GM18511 (cell line): ENCODE measurements at regions not wholly inside any gene's neighbourhood (a gene's known extent, or its start where the extent isn't known, plus 50 kb on each side); places are given as distances from the start of the nearest gene placed in this dataset.
"Not testable (repeated sequence)": the region's sequence is repeated elsewhere in the genome, so short reads cannot be mapped to it uniquely, and the experiment has no call there.

Experiments
- ATAC-seq: cut with Tn5 transposase; IDR thresholded peaks from one replicate; pipeline ENCODE4 v1.9.1; 2021; ENCODE audit warnings: mild to moderate bottlenecking, moderate library complexity; ENCODE audit not compliant: unreplicated experiment

DNA sequence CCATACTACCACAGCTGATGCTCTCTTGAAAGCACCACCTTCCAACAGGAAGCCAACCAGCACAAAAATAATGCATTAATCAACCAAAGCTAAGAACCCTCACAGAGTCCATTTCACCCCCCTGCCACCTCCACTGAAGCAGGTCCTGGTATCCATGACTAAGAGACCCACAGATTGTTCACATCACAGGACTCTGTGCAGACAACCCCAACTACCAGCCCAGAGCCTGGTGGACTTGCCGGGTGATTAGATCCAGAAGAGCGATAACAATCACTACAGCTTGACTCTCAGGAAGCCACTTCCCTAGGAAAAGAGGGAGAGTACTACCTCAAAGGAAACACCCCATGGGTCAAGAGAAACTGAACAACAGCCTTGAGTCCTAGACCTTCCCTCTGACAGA is 528.1 kb downstream of the KIF20B start:
- ATAC-seq = no peak

DNA sequence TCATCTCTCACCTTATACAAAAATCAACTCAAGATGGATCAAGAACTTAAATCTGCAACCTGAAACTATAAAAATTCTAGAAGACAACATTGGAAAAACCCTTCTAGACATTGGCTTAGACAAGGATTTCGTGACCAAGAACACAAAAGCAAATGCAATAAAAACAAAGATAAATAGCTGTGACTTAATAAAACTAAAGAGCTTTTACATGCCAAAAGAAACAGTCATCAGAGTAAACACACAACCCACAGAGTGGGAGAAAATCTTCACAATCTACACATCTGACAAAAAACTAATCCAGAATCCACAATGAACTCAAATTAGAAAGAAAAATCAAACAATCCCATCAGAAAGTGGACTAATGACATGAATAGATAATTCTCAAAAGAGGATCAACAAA is 532.4 kb downstream of the KIF20B start:
- not testable (repeated sequence) for ATAC-seq

DNA sequence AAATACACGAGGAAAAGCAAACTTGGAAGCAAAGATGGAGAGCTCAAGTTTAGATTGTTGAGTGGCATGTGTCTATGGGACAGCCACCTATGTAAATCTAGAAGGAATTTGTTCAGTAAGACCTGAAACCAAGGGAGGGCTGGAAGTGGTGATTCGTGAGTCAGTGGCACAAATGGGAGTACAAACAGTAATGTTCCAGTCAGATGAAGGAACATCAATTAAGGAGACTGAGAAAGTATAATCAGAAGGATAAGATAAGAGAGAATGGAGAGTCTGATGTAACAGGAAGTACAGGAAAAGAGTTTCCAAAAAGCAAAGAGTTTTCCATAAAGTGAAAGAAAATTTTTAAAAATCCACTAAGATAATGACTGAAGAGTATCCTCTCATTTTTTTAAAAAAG is 544.2 kb downstream of the KIF20B start:
- ATAC-seq = no peak

DNA sequence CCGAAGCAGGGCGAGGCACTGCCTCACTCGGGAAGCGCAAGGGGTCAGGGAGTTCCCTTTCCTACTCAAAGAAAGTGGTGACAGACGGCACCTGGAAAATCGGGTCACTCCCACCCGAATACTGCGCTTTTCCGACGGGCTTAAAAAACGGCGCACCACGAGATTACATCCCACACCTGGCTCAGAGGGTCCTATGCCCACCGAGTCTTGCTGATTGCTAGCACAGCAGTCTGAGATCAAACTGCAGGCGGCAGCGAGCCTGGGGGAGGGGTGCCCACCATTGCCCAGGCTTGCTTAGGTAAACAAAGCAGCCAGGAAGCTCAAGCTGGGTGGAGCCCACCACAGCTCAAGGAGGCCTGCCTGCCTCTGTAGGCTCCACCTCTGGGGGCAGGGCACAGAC is 549.4 kb downstream of the KIF20B start:
- ATAC-seq = not testable (repeated sequence)

DNA sequence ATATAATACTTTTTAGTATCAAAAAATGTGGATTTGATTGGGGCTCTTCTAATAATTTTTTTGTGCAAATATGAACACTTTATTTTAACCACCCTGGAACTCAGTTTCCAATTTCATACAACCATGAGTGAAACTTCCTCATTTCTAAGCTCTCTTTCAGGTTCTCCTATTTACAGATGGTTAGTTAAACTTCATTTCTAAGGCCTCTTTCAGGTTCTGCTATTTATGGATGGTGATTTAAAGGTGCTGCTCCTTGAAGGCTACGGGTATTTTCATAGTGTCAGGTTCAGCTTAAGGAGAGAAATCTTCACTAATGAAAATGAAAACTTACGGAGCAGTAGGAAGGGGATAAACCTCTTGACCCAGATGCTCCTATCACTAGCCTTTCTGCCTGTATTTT is 568.3 kb downstream of the KIF20B start:
- no peak for ATAC-seq

DNA sequence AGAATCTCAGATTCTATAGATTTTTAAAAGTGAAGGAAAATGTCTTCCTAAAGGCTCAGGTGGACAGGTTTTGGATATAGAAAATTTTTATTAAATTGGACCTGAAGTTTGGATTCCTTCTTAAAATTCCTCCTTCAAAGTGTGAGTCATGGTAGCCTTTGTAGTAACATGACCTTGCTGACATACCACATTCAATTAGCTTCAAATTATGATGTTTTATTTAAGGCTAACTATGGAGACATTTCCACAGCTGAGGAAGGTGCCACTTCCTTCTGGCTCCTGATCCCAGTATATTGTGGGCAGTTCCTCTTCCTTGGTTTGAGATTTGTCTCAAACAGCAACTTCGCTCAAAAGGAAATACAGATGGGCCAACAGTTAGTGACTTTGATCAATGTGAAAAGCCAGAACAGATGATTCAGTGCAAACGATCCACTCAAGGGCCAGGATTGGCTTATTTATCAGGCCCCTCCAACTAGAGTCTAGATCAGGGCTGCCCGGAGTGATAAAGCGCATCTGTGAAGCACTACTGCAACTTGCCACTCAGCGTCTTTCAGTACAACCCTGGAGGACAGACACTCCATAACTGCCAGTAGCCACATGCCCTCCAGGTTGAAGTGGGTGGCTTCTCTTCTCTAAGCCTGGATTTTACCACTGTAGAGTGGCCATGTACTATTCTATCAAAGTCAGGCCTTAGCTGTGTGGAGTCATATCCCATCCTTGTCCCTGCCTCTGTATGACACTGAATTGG is 573.5 kb downstream of the KIF20B start:
- no peak for ATAC-seq

DNA sequence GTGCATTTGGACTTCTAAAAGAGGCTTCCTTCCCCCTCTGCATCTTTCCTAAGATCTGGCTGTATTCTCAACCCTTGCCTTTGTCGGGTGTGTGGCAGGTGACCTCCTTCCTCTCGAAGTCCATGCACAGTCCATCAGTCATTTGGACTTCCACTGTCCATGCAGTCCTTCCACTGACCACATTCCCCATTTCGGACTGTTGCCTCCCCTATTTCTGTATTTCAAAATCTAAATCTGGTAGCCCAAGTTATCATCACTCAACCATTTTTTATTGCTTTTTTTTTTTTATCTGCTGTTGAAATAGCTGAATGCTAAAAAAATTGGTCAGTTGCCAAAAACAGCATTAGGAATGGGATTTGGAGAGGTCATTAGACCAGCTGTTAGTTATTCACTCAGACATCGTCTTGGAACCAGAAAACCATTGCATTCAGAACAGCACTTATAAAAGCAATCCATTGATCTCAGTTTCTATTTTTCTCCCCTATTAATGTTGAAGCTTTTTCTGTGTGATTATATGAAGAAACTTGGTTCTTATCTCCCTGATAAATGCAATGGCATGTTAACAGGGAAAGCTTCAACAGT is 575.6 kb downstream of the KIF20B start:
- ATAC-seq = no peak

DNA sequence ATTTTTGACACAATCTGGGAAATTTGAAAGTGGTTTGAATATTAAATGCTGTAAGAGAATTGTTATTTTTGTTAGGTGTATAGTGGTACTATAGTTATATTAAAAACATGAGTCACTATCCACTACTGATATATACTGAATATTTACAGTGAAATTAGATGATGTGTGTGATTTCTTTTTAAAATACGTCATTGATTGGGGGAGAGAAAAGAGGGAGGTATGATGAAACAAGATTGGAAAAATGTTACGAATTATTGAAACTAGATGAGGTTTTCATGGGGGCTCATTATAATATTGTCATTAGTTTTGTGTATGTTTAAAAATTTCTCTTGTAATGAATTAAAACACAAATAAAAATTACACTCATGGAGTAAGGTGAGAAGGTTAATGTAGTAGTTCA is 571.4 kb downstream of the HTR7 start:
- no peak for ATAC-seq

DNA sequence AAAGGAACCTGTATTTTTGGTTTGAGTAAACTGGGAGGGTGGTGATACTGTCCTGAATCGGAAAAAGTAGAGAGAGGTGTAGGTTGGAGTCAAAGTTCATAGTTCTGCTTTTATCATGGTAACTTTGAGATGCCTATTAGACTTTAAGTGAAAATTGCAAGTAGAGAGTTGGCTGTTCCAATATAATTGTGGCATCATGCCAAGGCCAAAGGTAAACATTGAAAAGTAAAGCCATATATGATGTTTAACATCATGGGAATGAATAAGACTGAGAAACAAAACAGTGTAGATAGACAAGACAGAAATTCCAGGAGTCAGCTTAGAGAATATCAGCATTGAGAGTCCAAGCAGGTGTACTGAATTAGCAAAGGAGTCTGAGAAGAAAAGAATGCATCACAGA is 570.9 kb downstream of the HTR7 start:
- ATAC-seq = no peak

DNA sequence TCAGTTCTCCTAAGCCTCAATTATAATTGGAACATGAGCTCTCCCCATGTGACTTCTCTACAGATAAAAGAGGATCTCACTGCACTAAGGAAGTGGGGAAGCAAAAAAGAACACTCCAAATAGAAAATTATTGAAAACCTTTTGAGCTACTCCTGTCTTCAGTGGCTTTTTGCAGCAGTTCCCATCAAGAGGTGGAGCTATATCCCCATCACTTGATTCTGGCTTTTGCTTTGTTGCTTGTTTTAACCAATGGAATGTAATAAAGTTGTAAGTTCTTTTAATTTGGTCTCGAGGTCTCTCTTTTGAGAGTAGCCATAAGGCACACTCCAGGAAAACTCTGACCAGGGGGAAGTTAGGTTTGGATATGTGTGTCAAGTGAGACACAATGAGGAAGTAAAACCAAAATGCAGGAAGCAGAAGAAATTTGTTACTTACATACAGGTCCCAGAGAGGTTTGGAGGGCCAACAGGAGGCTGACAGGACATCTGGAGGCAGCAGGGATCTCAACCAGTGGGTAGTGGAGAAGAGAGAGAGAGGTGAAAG is 569.4 kb downstream of the HTR7 start:
- peak; percentile 8 for ATAC-seq

DNA sequence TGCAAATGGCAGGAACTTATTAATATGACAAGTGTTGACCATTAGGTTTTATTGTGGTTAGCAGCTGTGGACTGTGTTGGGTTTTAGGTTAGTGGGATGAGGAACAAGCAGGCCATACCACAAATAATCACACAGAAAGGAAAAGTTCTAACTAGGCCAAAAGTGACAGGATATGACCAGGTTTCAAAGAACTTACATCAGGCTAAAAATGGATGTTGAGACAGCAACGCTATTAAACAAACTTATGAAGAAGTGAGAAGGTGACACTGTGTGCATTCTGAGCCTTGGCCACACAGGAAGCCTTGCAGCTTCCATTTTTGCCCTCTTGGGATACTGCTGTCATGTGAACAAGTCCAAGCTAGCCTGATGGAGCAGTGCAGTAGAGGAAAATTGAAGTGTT is 568.8 kb downstream of the HTR7 start:
- peak; percentile 60 for ATAC-seq

DNA sequence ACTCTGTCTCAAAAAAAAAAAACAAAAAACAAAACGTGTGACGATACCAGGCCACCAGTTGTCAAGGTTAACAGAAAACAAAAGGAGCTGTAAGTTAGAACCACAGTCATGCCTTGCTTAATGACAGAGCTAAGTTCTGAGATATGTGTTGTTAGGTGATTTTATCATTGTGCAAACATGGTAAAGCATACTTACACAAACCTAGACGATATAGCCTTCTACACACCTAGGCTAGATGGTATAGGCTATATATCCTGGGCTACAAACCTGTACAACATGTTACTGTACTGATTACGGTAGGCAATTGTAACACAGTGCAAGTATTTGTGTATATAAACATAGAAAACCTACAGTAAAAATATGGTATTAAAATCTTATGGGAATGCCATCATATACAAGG is 564.2 kb downstream of the HTR7 start:
- no peak for ATAC-seq

DNA sequence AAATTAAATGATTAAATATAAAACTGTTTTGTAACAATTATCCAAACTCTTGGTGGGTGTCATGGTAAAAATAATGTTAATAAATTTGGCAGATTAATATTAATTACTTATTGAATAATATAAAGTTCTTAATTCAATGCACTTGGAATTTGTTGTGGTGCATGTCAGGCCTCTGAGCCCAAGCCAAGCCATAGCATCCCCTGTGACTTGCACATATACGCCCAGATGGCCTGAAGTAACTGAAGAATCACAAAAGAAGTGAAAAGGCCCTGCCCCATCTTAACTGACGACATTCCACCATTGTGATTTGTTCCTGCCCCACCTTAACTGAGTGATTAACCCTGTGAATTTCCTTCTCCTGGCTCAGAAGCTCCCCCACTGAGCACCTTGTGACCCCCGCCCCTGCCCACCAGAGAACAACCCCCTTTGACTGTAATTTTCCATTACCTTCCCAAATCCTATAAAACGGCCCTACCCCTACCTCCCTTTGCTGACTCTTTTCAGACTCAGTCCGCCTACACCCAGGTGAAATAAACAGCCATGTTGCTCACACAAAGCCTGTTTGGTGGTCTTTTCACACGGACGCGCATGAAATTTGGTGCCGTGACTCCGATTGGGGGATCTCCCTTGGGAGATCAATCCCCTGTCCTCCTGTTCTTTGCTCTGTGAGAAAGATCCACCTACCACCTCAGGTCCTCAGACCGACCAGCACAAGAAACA is 562.9 kb downstream of the HTR7 start:
- not testable (repeated sequence) for ATAC-seq

DNA sequence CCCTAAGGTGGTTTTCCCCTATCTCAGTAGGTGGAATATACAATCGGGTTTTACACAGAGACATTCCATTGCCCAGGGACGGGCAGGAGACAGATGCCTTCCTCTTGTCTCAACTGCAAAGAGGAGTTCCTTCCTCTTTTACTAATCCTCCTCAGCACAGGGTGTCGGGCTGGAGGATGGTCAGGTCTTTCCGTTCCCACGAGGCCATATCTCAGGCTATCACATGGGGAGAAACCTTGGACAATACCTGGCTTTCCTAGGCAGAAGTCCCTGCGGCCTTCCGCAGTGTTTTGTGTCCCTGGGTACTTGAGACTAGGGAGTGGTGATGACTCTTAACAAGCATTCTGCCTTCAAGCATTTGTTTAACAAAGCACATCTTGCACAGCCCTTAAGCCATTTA is 555.8 kb downstream of the HTR7 start:
- not testable (repeated sequence) for ATAC-seq

DNA sequence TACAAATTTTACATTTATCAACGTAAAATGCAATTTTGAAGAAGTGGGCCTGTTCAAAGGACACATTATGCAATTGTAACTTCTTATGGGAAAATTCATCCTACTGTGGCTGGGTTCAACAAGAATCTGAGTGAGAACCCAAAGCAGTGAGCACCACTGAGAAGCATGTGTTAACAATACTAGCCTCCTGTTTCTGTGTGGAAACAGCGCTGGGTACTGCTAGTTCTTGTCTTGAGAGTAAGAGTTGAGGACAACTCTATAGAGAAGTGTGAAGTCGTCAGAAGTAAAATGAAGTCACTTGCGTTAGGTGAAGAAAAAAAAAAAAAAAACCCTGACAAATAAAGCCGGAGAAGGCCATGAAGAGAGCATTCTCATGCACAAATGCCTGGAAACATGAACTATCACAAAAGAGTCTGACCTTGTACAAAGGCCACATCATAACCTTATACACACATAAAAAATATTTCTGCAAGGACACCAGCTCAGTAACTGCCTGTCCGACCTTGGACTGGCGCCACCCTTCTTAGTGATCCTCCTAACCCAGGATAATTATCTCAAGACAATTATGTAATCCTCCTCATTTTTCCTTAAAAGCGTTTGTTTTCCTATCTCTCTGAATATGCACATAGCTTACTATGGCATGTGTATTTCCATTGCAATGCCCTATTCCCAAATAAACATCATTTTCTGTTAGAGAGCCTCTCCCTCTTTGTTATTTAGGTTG is 554.9 kb downstream of the HTR7 start:
- no peak for ATAC-seq

DNA sequence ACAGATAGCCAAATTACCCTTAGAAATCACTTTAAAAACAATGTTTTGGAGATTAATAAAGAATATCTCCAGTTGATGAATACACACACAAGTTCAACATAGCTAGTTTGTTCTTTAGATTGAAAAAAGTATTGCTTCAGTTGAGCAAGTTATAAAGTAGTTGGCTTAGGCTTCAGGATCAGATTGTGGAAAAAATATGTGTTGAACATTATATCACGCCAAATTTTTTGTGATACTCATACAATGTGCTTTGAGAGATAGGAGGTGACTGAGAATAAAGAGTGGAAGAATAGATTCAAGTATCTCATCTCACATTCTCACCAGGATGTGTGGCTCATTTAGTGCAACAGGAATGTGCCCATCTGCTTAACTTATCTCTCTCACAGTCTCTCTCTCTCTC is 553.3 kb downstream of the HTR7 start:
- no peak for ATAC-seq

DNA sequence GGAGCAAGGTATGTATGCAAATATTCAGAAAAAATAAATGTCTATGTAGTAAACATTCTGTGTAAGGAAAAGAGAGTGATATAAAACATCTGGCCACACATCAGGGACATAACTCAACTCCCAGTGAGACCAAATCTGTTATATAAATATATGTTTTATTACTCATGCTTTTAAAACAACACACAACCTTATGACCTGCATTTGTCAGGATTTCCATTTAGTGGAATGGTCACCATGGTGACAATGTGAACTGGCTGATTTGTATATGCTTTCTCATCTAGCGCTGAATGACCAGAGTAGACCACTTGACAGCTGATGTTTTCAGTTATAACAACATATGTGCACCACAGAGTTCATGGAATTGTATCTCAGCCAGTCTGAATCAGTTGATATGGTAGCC is 551.7 kb downstream of the HTR7 start:
- no peak for ATAC-seq

DNA sequence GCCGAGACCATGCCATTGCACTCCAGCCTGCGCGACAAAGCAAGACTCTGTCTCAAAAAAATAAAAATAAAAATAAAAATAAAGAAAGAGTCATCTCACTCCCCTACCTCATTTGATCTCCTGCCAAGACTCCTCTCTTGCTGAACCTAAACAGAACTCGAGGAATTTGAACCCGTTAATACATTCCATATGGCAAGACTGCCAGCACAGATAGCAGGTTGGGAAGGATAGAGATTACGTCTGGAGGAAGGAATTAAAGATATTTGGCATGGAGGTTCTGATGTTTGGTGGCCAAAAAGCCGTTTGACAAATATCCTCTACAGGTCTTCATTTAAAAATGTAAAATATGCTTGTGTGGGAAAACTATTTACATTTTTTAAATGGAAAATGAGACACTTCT is 549.6 kb downstream of the HTR7 start:
- no peak for ATAC-seq

DNA sequence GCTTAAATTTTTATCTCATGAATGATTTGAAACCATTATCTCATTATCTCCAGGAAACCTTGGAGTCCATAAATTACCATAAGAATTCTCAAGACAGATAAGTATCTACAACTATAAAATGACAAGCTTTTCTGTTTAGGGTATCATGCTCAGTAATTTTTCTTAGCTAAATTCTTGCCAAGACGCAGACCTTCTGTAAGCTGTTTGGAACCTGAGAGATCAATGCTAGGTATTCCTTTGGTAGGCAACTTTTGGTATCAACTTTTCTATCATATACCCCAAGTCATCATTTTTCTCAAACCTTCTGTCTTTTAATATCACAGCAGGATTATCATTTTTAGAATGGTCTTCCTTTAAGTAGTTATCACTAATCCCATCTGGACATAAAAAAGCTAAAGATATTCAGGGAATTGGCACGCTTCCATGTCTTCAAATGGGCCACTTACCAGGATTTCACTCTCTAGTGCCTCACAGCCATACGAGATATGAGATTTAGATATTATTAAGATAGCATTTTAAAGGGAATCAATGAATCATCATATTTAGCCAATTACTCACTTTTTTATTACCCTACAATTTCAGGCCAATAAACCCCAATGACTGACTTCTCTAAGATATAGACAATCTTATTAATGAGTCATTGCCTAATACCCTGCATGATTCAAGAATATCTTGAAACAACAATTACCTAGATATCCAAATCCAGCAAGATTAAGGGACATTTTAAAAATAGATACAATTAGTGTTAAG is 544.1 kb downstream of the HTR7 start:
- no peak for ATAC-seq

DNA sequence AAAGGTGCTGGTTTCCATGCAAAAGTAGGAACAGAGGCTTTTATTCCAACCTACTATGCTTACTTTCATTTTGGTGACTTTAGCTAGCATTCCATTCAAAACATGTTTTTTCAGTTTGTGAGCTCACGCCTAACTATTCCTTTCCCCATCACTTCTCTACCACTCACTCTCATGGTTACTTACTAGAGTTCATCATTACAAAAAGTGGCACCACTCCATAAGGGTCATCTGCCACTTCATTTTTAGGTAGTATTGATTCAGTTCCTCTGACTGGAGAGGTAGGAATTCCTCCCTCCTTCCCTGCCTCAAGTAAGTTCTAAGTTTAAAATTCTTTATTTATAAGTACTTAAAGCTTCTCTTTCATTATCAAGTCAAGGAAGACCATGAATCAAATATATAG is 543.1 kb downstream of the HTR7 start:
- ATAC-seq = no peak

DNA sequence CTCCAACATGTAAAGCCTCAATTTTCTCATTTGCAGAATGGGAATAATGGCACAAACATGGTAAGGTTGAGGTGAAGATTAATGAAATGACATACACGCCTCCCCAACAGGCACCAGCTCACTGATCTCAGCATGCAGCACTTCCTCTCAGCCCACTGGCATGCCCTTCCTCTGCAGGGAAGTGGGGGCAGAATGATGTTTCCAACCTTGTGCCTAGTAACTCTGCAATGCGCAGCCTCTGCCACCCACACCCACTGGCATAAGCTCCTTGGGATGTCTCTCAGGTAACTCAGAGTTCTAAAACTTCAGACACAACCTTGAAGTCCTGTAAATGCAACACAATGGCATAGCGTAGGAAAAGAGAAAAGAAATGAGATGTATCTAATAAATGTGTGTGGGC is 540.7 kb downstream of the HTR7 start:
- ATAC-seq = no peak
